H1 (cell line): ENCODE measurements at regions not wholly inside any gene's neighbourhood (a gene's known extent, or its start where the extent isn't known, plus 50 kb on each side); places are given as distances from the start of the nearest gene placed in this dataset.
"Not testable (repeated sequence)": the region's sequence is repeated elsewhere in the genome, so short reads cannot be mapped to it uniquely, and the experiment has no call there.

Source experiments
- CTCF ChIA-PET: fragments of 300-600 bp; sonication (Branson Sonifier 250); formaldehyde crosslinking; loops from one replicate; lab custom pipeline; 2021; ENCODE audit not compliant: partially characterized antibody; lab: Charles Lee
- POLR2A ChIA-PET: fragments of 300-600 bp; sonication (Branson Sonifier 250); formaldehyde crosslinking; loops from one replicate; lab custom pipeline; 2021; ENCODE audit warnings: inconsistent platforms; ENCODE audit not compliant: partially characterized antibody; lab: Charles Lee
- DNase-seq, 2 experiments: peaks; one replicate each; pipeline versions ENCODE4 v3.0.0 to v3.0.0-alpha.2; 2010 to 2022; ENCODE audit warnings: low spot score in 2 of 2, low read depth in 1 of 2, mixed read lengths in 1 of 2
- FAIRE-seq: peaks from 2 replicates; lab custom pipeline; 2011; peaks lifted over from hg19 to GRCh38; lab: Jason Lieb, UNC
- H2AFZ ChIP-seq: 2 replicates; pipeline ENCODE4 v1.8.1; 2012; ENCODE audit warnings: low read length, inconsistent platforms
- H2AK5ac ChIP-seq: 2 replicates; pipeline ENCODE4 v1.6.1; 2013; ENCODE audit warnings: low read depth, low read length
- H2BK120ac ChIP-seq: replicated peaks from 2 replicates; pipeline ENCODE3; 2013; ENCODE audit warnings: low read depth, low read length, inconsistent platforms
- H2BK12ac ChIP-seq: 2 replicates; pipeline ENCODE4 v1.6.1; 2013; ENCODE audit warnings: low read depth, low read length
- H2BK15ac ChIP-seq: 2 replicates; pipeline ENCODE4 v1.6.1; 2013; ENCODE audit warnings: low read length
- H2BK20ac ChIP-seq: 2 replicates; pipeline ENCODE4 v1.6.1; 2013; ENCODE audit warnings: low read length
- H2BK5ac ChIP-seq: 2 replicates; pipeline ENCODE4 v1.6.1; 2013; ENCODE audit warnings: low read depth, low read length
- H3K14ac ChIP-seq: 2 replicates; pipeline ENCODE4 v1.6.1; 2013; ENCODE audit warnings: inconsistent platforms; ENCODE audit not compliant: insufficient read length
- H3K18ac ChIP-seq: 2 replicates; pipeline ENCODE4 v1.6.1; 2013; ENCODE audit warnings: low read length; ENCODE audit errors: extremely low read depth
- H3K23ac ChIP-seq: 2 replicates; pipeline ENCODE4 v1.6.1; 2013; ENCODE audit warnings: inconsistent platforms; ENCODE audit not compliant: insufficient read length
- H3K23me2 ChIP-seq: 2 replicates; pipeline ENCODE4 v1.6.1; 2013; ENCODE audit warnings: low read depth, low read length
- H3K27ac ChIP-seq: 2 replicates; pipeline ENCODE4 v1.6.1; 2011; ENCODE audit warnings: low read depth, low read length, inconsistent platforms
- H3K27me3 ChIP-seq, 4 experiments: replicated peaks in 1 of 4; 1 replicate in 1 of 4; 2 replicates in 3 of 4; pipeline versions ENCODE4 v1.6.1 to v1.8.1; 2011 to 2013; ENCODE audit warnings: low read length in 3 of 4, mild to moderate bottlenecking in 3 of 4, inconsistent platforms in 2 of 4, mixed read lengths in 2 of 4, moderate library complexity in 1 of 4; ENCODE audit not compliant: control insufficient read depth in 3 of 4, insufficient read depth in 3 of 4; ENCODE audit errors: extremely low read depth in 1 of 4
- H3K36me3 ChIP-seq, 4 experiments: 2 replicates each; pipeline versions ENCODE4 v1.6.1 to v1.8.1; 2011 to 2013; ENCODE audit warnings: mild to moderate bottlenecking in 4 of 4, low read length in 3 of 4, moderate library complexity in 2 of 4, control low read depth in 1 of 4, inconsistent platforms in 1 of 4; ENCODE audit not compliant: insufficient read depth in 4 of 4, control insufficient read depth in 2 of 4
- H3K4ac ChIP-seq: replicated peaks from 2 replicates; pipeline ENCODE3; 2013; ENCODE audit warnings: low read length, low read depth, mixed read lengths, inconsistent platforms; ENCODE audit not compliant: insufficient read length
- H3K4me1 ChIP-seq, 4 experiments: replicated peaks in 1 of 4; 1 replicate in 1 of 4; 2 replicates in 3 of 4; pipeline versions ENCODE4 v1.6.1 to v1.8.1; 2011 to 2013; ENCODE audit warnings: low read length in 3 of 4, inconsistent platforms in 2 of 4, mixed read lengths in 1 of 4; ENCODE audit not compliant: insufficient read depth in 4 of 4, control insufficient read depth in 3 of 4
- H3K4me2 ChIP-seq, 2 experiments: 2 replicates each; pipeline versions ENCODE4 v1.6.1 to v1.8.1; 2011 to 2013; ENCODE audit warnings: low read depth in 2 of 2, low read length in 2 of 2, control low read depth in 1 of 2, inconsistent platforms in 1 of 2, mild to moderate bottlenecking in 1 of 2; ENCODE audit not compliant: insufficient read depth in 1 of 2
- H3K4me3 ChIP-seq, 4 experiments: fragments of 200-600, 300-600 bp in 1 of 4; sonication (generic), shearing (Covaris generic), sonication (Bioruptor Twin) in 1 of 4; 2 replicates each; pipeline versions ENCODE4 v1.5.1 to v1.8.1; 2011 to 2016; ENCODE audit warnings: low read length in 4 of 4, low read depth in 3 of 4, control low read depth in 2 of 4, inconsistent platforms in 2 of 4, mild to moderate bottlenecking in 2 of 4, mixed read lengths in 1 of 4, moderate library complexity in 1 of 4; ENCODE audit not compliant: insufficient read depth in 2 of 4; ENCODE audit errors: extremely low read depth in 1 of 4
- H3K56ac ChIP-seq: replicated peaks from 2 replicates; pipeline ENCODE3; 2013; ENCODE audit warnings: low read depth, mild to moderate bottlenecking, mixed read lengths, low read length, inconsistent platforms; ENCODE audit not compliant: insufficient read length
- H3K79me1 ChIP-seq: 2 replicates; pipeline ENCODE4 v1.6.1; 2013; ENCODE audit warnings: low read depth, low read length, control low read depth
- H3K79me2 ChIP-seq, 2 experiments: 2 replicates each; pipeline versions ENCODE4 v1.6.1 to v1.8.1; 2012 to 2013; ENCODE audit warnings: low read length in 2 of 2, mild to moderate bottlenecking in 2 of 2, inconsistent platforms in 1 of 2; ENCODE audit not compliant: insufficient read depth in 2 of 2, control insufficient read depth in 1 of 2
- H3K9ac ChIP-seq, 4 experiments: replicated peaks in 1 of 4; 1 replicate in 1 of 4; 2 replicates in 3 of 4; pipeline versions ENCODE4 v1.6.1 to v1.8.1; 2011 to 2013; ENCODE audit warnings: low read depth in 3 of 4, low read length in 3 of 4, control low read depth in 2 of 4, mild to moderate bottlenecking in 2 of 4, moderate library complexity in 2 of 4, inconsistent platforms in 1 of 4; ENCODE audit errors: extremely low read depth in 1 of 4
- H3K9me3 ChIP-seq, 2 experiments: 2 replicates each; pipeline versions ENCODE4 v1.6.1 to v1.8.1; 2012 to 2013; ENCODE audit warnings: mild to moderate bottlenecking in 2 of 2, moderate library complexity in 2 of 2, control low read depth in 1 of 2, inconsistent platforms in 1 of 2, low read depth in 1 of 2, low read length in 1 of 2, mixed read lengths in 1 of 2; ENCODE audit not compliant: insufficient read depth in 2 of 2
- H4K20me1 ChIP-seq, 2 experiments: replicated peaks in 1 of 2; 2 replicates each; pipeline versions ENCODE3 to v1.8.1; 2011 to 2013; ENCODE audit warnings: inconsistent platforms in 2 of 2, low read length in 2 of 2, mild to moderate bottlenecking in 1 of 2; ENCODE audit not compliant: insufficient read depth in 2 of 2, control insufficient read depth in 1 of 2
- H4K5ac ChIP-seq: 2 replicates; pipeline ENCODE4 v1.6.1; 2013; ENCODE audit warnings: low read length, low read depth, mixed read lengths, inconsistent platforms; ENCODE audit not compliant: insufficient read length
- H4K8ac ChIP-seq: 2 replicates; pipeline ENCODE4 v1.8.0; 2013; ENCODE audit warnings: mild to moderate bottlenecking, moderate library complexity, low read length, inconsistent platforms; ENCODE audit not compliant: insufficient read depth; ENCODE audit errors: extremely low read depth
- H4K91ac ChIP-seq: replicated peaks from 2 replicates; pipeline ENCODE3; 2013; ENCODE audit warnings: low read length, mixed read lengths, inconsistent platforms; ENCODE audit not compliant: insufficient read length
- WGBS, 2 experiments: shearing (Covaris generic) in 1 of 2; methylation state at CpG; one replicate each; pipeline versions ENCODE4 v1.1.6 to v1.1.7; 2013 to 2015; ENCODE audit warnings: low lambda C conversion rate in 2 of 2, mixed read lengths in 2 of 2, inconsistent platforms in 1 of 2, low coverage in 1 of 2, missing lambda C conversion rate in 1 of 2; ENCODE audit not compliant: insufficient replicate concordance in 2 of 2, insufficient coverage in 1 of 2, insufficient read length in 1 of 2; ENCODE audit errors: extremely low coverage in 1 of 2, missing lambda C conversion rate in 1 of 2; 5-methylcytosine and 5-hydroxymethylcytosine counted together

- H3K23ac ChIP-seq, H3K79me1 ChIP-seq, H3K27me3 ChIP-seq, H3K79me2 ChIP-seq, H2AK5ac ChIP-seq, H2AFZ ChIP-seq, H4K5ac ChIP-seq, H2BK20ac ChIP-seq, H3K18ac ChIP-seq, H3K4me3 ChIP-seq, H3K14ac ChIP-seq, H3K4me2 ChIP-seq, H4K8ac ChIP-seq, H2BK12ac ChIP-seq, DNase-seq, H3K23me2 ChIP-seq, H2BK120ac ChIP-seq, H2BK5ac ChIP-seq, H3K36me3 ChIP-seq, H4K91ac ChIP-seq, H3K56ac ChIP-seq, H3K4me1 ChIP-seq, CTCF ChIA-PET, POLR2A ChIA-PET, FAIRE-seq, H2BK15ac ChIP-seq, H4K20me1 ChIP-seq, H3K27ac ChIP-seq, H3K4ac ChIP-seq, H3K9ac ChIP-seq: not testable (repeated sequence)
- H3K9me3 ChIP-seq, result peaks cover 17 to 18% of the 10 kb centered on the region in 2 experiments
- 76% methylated on average over 2 of the region's 2 CpGs; no CpG with 5 or more reads in 1 of the 2 experiments for WGBS, 2 experiments
Measured at GRCh38 chr2:85941490-85941889, 52.7 kb upstream of the ST3GAL5 start.
